GM23248 (cell line): ENCODE measurements at regions not wholly inside any gene's neighbourhood (a gene's known extent, or its start where the extent isn't known, plus 50 kb on each side); places are given as distances from the start of the nearest gene placed in this dataset.

Experiments used
- EZH2 ChIP-seq: fragments of 200-600 bp; sonication (generic); IDR thresholded peaks from 2 replicates; pipeline ENCODE4 v1.6.1; 2018; ENCODE audit warnings: antibody characterized with exemption, mild to moderate bottlenecking; ENCODE audit not compliant: insufficient read depth, poor library complexity, severe bottlenecking
- EZH2phosphoT487 ChIP-seq: fragments of 200-600 bp; sonication (generic); IDR thresholded peaks from 2 replicates; pipeline ENCODE4 v1.6.1; 2018; ENCODE audit warnings: antibody characterized with exemption, moderate library complexity, mild to moderate bottlenecking, low read depth; ENCODE audit not compliant: insufficient read depth

DNA sequence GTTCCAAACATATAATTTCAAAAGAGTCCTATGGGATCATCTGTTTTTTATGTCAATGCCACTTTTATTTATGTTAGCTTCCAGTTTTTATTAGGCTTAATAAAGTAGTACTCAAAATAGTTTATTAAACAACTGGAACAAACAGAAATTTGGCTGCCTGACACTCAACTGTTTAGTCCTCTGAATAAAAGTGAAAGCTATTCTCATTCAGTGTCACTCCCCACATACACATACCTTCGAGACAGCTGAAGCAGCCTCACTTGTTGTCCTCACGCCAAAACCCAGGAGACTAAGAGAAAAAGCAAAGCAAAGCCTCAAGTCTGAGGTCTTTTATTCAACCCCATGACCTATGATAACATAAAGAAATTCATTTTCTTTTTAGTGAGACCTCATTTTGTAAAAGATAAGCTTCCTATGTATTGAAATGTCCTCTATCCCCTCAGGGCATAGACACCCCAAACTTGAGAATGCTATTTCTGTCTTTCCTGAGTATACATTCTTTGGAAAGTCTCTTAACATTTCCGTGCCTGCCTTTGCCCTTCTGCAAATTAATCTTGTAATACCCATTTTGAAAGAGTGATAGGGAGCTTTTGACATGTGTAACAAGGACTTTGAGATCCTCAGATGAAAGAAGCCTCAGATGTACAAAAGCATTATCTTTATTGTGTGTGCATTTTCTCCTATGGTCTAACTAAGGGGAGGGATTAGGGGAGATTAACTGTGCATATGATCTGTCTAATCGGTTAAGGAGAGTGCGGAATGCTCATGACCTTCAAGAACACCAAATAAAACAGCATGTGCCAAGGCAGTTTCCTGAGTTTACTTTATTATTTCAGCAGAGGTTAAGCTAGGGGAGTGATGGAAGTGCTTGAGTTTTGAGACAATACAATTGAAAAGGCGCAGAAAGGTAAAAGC lies 1523.7 kb upstream of the PIK3C3 start:
- TF ChIP-seq EZH2 (no peak), EZH2phosphoT487 (no peak)
